ENCODE measurements at regions not wholly inside any gene's neighbourhood (a gene's known extent, or its start where the extent isn't known, plus 50 kb on each side); places are given as distances from the start of the nearest gene placed in this dataset.
"Not testable (repeated sequence)": the region's sequence is repeated elsewhere in the genome, so short reads cannot be mapped to it uniquely, and the experiment has no call there.

- Mint-ChIP-seq H3K4me1 (no peaks in the 10 kb centered on the region), H3K36me3 (ENCODE audit: low read depth) (no peaks in the 10 kb centered on the region), H3K27me3 (ENCODE audit: insufficient read depth) (peaks cover 3% of the 10 kb centered on the region), H3K9me3 (no peaks in the 10 kb centered on the region), H3K4me3 (no peak overlapping the region), H3K27ac (no peak overlapping the region)
- no peak for DNase-seq
- WGBS, 2 experiments (ENCODE audit: insufficient coverage in 1 of 2, insufficient read length in 1 of 2) = 90 to 96% methylated on average over 2 to 7 of the region's 7 CpGs
- no peak overlapping the region for H3K27ac ChIP-seq (ENCODE audit: low read depth, low read length)
- no peak overlapping the region for H3K4me3 ChIP-seq (ENCODE audit: low read length)
- H3K4me1 ChIP-seq (ENCODE audit: control insufficient read depth, insufficient read depth, low read length) = no peaks in the 10 kb centered on the region
- TF ChIP-seq CTCF (conservative IDR thresholded peaks at IDR 0.05) = no peak
- no peaks in the 10 kb centered on the region for H3K27me3 ChIP-seq (ENCODE audit: control insufficient read depth, insufficient read depth, low read length, poor library complexity, severe bottlenecking)
- no peaks in the 10 kb centered on the region for H3K36me3 ChIP-seq (ENCODE audit: control insufficient read depth, insufficient read depth, low read length)
- no peaks in the 10 kb centered on the region for H3K9me3 ChIP-seq (ENCODE audit: control insufficient read depth, low read length)
- no peak overlapping the region for H3K9ac ChIP-seq (ENCODE audit: extremely low read depth, low read length, poor library complexity, severe bottlenecking)
Measured at GRCh38 chr16:79835194-79835593, 234.7 kb upstream of the MAF start.

GRCh38 chr16:79834720-79835119 lies 234.2 kb upstream of the MAF start:
- H3K9me3 Mint-ChIP-seq = no peaks in the 10 kb centered on the region
- H3K27me3 Mint-ChIP-seq (ENCODE audit: insufficient read depth) = peaks cover 3% of the 10 kb centered on the region
- Histone ChIP-seq H3K27me3 (ENCODE audit: control insufficient read depth, insufficient read depth, low read length, poor library complexity, severe bottlenecking) (no peaks in the 10 kb centered on the region), H3K9me3 (ENCODE audit: control insufficient read depth, low read length) (no peaks in the 10 kb centered on the region), H3K36me3 (ENCODE audit: control insufficient read depth, insufficient read depth, low read length) (no peaks in the 10 kb centered on the region), H3K4me1 (ENCODE audit: control insufficient read depth, insufficient read depth, low read length) (no peaks in the 10 kb centered on the region), H3K9ac (ENCODE audit: extremely low read depth, low read length, poor library complexity, severe bottlenecking) (no peak overlapping the region), H3K4me3 (ENCODE audit: low read length) (no peak overlapping the region), H3K27ac (ENCODE audit: low read depth, low read length) (no peak overlapping the region)
- no peaks in the 10 kb centered on the region for H3K36me3 Mint-ChIP-seq (ENCODE audit: low read depth)
- no peaks in the 10 kb centered on the region for H3K4me1 Mint-ChIP-seq
- 90 to 93% methylated on average over 3 to 4 of the region's 4 CpGs for WGBS, 2 experiments (ENCODE audit: insufficient coverage in 1 of 2, insufficient read length in 1 of 2)
- DNase-seq = no peak
- TF ChIP-seq CTCF (conservative IDR thresholded peaks at IDR 0.05) = no peak
- no peak overlapping the region for H3K4me3 Mint-ChIP-seq
- no peak overlapping the region for H3K27ac Mint-ChIP-seq

GRCh38 chr16:79834003-79834402 lies 233.5 kb upstream of the MAF start:
- not testable (repeated sequence) for H3K27ac Mint-ChIP-seq; H3K4me3 ChIP-seq (ENCODE audit: low read length); H3K4me1 Mint-ChIP-seq; H3K36me3 ChIP-seq (ENCODE audit: control insufficient read depth, insufficient read depth, low read length); H3K9me3 ChIP-seq (ENCODE audit: control insufficient read depth, low read length); H3K9ac ChIP-seq (ENCODE audit: extremely low read depth, low read length, poor library complexity, severe bottlenecking); H3K27ac ChIP-seq (ENCODE audit: low read depth, low read length); H3K27me3 Mint-ChIP-seq (ENCODE audit: insufficient read depth); H3K9me3 Mint-ChIP-seq; DNase-seq; H3K27me3 ChIP-seq (ENCODE audit: control insufficient read depth, insufficient read depth, low read length, poor library complexity, severe bottlenecking); H3K4me3 Mint-ChIP-seq; H3K4me1 ChIP-seq (ENCODE audit: control insufficient read depth, insufficient read depth, low read length); H3K36me3 Mint-ChIP-seq (ENCODE audit: low read depth)

- Histone ChIP-seq H3K4me1 (ENCODE audit: control insufficient read depth, insufficient read depth, low read length) (no peaks in the 10 kb centered on the region), H3K27ac (ENCODE audit: low read depth, low read length) (no peak overlapping the region), H3K9ac (ENCODE audit: extremely low read depth, low read length, poor library complexity, severe bottlenecking) (no peak overlapping the region), H3K4me3 (ENCODE audit: low read length) (no peak overlapping the region), H3K9me3 (ENCODE audit: control insufficient read depth, low read length) (no peaks in the 10 kb centered on the region), H3K36me3 (ENCODE audit: control insufficient read depth, insufficient read depth, low read length) (no peaks in the 10 kb centered on the region), H3K27me3 (ENCODE audit: control insufficient read depth, insufficient read depth, low read length, poor library complexity, severe bottlenecking) (no peaks in the 10 kb centered on the region)
- no peak for TF ChIP-seq CTCF (conservative IDR thresholded peaks at IDR 0.05)
- DNase-seq = no peak
- Mint-ChIP-seq H3K4me3 (no peak overlapping the region), H3K9me3 (no peaks in the 10 kb centered on the region), H3K27ac (no peak overlapping the region), H3K4me1 (peaks cover 1% of the 10 kb centered on the region), H3K36me3 (ENCODE audit: low read depth) (no peaks in the 10 kb centered on the region), H3K27me3 (ENCODE audit: insufficient read depth) (peaks cover 3% of the 10 kb centered on the region)
- WGBS, 2 experiments (ENCODE audit: insufficient coverage in 1 of 2, insufficient read length in 1 of 2) = 29 to 87% methylated on average over 1 to 4 of the region's 4 CpGs
Measured at GRCh38 chr16:79833559-79833958, 233.0 kb upstream of the MAF start.
